GM21825 (cell line): ENCODE measurements at regions not wholly inside any gene's neighbourhood (a gene's known extent, or its start where the extent isn't known, plus 50 kb on each side); places are given as distances from the start of the nearest gene placed in this dataset.

ENCODE experiments used
- ATAC-seq: cut with Tn5 transposase; IDR thresholded peaks from one replicate; pipeline ENCODE4 v1.9.1; 2021; ENCODE audit warnings: mild to moderate bottlenecking, moderate library complexity; ENCODE audit not compliant: unreplicated experiment

DNA sequence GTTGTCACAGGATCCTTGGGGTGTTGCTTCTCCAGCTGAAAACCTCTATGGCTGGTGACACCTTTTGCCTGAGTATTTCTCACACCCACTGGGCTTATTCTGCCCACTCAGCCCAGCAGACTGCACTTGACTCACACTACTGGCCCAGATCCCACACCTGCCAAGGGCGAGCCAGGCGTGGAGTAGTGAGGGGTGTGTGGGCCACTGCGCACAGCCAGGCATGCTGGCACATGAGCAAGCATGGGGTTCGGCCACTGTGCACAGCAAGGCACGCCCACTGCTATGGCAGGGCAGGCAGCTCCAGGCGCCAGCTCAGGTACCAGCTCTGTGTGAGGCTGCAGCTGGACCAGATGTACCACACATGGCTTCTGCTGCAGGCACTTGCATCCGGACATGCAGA lies 116.5 kb upstream of the MTNR1B start:
- ATAC-seq: no peak

DNA sequence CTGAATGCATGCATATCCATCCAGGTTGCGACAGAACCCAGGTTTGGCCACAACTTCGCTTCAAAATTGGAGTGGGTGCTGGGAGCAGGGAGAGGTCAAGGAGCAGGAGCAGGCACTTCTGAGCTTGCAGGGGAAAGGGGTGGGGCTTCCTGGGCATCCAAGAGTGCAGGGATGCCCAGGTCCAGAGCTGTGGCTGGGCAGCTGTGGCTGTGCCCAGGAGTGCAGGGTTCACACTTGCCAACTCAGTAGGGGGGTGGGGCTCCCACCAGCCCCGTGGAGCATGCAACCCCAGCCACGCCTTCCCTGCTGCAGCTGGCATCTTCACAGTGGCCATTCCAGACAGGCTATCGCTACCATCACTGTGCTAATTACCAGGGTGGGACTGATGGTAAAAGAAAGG lies 115.3 kb upstream of the MTNR1B start:
- no peak for ATAC-seq

DNA sequence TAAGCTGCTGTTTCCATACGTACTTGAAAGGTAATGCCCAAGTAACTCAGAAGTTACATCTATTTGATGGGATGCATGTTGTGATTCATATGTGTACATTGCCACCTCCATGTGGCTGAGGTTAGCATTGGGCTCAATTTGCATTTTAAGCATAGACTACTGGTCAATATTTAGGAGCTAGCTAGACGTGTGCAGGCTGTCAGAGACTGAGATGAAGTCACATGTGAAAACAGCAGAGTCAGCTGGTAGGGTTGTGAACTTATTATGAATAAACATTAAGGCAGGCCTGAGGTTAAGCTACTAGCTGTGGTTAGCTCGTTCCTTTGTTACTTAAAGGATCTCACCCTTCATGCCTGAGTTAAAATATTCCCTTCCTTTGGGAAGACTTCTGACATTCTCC lies 114.5 kb upstream of the MTNR1B start:
- no peak for ATAC-seq

DNA sequence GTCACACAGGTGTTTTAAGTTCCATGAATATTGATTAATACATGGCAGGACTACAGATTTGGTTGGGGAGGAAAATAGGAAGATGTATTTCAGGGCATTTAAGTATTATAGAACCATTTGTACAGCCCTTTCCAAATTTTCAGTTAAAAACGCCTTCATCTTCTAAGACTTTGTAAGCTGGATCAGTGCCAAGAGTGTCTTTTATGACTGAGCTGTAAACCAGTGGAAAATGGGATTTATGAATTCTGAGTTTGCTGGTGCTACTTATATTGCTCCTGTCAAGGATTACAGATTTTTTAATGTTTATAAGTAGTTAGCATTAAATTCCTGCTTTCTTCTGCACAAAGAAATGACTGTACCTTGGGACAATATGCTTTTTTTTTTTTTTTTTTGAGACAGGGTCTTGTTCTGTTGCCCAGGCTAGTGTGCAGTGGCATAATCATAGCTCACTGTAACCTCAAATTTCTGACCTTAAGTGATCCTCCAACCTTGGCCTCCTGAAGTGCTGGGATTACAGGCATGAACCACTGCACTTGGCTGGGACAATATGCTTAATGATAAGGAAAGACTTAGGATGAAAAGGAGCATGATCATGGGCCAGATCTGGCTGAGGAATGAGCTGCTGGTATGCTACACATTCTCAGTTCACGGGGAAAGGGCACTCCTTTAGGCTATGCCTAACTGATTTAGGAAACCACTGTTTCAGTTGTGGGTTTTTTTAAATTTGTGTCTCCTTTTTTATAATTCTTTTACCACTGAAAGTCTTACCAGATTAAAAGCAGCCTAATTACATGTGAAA lies 113.6 kb upstream of the MTNR1B start:
- ATAC-seq: no peak

DNA sequence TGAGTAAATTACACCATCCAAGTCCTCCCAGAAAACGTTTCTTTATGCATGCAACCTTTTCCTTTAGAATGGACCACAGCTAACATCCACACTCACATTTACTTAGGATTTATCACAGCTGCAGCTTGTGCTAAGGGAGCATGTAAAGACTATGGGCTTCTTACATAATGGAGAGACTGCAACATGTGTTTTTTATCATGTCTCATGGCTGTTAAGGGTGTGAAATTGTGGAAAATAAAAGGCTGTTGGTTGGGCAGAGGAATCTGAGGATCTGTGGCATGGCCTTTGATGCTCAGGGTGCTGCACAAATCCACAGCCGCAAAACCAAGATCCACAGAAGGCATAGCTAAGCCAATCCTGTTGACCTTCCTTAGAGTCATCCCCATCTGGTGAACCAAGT lies 112.0 kb upstream of the MTNR1B start:
- no peak for ATAC-seq

DNA sequence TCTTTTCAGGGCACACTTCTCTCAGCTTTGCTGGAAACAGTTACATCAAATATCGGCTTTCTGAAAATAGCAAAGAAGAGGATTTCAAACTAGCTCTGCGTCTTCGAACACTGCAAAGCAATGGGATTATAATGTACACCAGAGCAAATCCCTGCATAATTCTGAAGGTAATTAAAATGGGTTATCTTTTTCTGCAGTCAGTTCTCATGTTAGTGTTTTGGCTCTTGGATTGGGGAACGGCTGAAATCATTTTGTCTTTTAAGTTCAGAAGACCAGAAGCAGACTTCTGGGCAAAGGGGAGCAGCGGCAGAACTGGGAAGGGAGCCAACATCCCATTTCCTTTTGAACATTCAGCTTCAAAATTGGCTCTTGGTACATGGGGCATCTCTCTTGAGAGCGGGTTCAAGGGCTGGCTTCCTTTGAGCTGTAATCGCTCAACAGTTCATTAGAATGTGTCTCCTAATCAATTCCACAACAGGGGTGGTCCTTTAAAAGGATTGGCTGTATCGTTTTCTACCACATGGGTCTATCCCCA lies 110.2 kb upstream of the MTNR1B start:
- no peak for ATAC-seq

DNA sequence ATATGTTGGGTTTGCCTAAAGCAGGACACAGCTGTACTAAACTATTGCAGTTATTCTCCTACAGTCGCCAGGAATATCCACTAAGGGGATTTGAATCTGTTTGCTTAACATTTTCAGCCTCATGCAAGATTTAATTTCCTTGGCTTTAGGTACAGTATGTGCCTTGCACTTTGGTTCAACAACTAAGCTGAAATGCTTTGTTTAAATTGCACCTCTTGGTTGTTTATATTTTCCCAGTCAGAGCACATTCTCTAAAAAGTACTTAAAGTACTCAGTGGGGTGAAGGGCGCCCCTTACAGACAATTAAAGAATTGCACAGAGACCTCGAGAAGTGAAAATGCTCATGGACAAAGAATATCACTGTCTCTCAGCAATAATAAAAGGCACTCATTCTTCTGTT lies 107.8 kb upstream of the MTNR1B start:
- ATAC-seq: no peak

DNA sequence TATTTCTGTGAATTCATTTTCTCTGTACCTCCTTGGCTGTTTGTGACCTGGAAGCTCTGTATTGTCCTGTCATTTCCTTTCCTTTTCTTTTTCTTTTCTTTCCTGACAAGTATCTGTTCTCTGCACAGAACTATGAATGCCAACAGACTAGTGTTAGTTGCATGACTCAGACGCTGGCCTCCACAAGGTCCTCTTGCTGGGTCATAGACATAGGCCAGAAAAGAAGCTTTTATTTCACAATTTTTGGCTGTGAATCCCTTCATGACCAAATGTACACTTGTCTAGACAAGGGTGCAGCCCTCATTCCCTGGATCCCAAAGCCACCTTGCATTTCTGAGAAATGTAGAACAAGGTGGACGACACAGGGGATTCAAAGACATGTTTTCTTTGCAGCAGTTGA lies 104.1 kb upstream of the MTNR1B start:
- no peak for ATAC-seq

DNA sequence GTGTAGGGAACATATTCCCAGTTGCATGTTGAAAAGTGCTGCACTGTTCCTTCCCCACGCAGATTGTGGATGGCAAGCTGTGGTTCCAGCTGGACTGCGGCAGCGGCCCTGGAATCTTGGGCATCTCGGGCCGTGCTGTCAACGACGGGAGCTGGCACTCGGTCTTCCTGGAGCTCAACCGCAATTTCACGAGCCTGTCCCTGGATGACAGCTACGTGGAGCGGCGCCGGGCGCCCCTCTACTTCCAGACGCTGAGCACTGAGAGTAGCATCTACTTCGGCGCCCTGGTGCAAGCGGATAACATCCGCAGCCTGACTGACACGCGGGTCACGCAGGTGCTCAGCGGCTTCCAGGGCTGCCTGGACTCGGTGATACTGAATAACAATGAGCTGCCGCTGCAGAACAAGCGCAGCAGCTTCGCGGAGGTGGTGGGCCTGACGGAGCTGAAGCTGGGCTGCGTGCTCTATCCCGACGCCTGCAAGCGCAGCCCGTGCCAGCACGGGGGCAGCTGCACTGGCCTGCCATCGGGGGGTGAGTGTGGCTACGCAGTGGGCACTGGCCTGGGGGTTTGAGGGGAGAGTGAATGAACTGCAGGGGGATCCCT lies 102.7 kb upstream of the MTNR1B start:
- ATAC-seq: no peak

DNA sequence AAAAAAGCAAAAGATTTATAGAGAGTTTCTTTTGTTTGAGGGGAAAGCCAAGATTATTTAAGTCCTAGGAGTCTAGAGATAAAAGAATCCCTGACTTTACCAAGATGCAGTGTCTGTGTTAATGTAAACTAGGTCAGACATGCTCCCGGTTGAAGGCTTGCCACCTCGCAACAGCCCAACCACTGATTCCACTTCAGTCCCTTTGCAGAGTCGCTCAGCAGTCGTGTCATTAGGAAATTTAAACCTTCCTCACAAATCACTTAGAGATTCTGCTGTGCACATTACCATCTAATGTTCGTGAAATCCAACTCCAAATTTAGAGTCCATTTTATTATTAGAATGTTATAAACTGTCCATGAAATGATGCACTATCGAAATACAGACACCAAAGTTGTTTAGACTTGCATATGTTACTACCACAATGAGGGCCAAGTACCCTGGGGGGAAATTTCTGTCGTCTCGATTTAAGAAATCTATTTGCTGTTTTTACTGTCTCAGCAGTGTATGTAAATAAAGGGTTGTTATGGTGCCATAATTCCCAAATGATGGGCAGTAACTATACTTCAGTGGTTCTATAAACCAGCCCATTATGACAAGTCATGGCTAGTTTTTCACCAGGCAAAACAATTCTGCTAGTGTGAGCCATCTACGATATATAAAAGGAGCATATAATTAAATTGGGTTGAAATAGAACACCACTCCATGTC lies 101.4 kb upstream of the MTNR1B start:
- no peak for ATAC-seq

DNA sequence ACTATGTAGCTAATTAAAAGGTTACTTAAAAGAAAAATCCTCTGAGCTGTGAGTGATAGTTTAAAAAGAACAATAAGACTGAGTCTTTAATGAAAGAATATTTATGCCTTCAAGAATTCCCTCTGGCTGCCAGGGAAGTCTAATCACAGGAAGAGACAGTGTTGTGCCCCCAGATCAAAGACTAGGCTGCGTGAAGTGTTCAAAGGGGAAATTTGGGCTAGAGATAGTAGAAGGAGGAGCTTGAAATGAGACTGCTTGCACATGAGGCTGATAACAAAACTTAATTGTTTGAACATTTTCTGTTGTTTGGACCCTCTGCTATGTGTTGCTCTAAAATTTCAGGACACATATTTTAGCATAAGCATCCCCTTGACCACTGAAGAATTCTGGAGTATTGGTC lies 99.7 kb upstream of the MTNR1B start:
- ATAC-seq: no peak

DNA sequence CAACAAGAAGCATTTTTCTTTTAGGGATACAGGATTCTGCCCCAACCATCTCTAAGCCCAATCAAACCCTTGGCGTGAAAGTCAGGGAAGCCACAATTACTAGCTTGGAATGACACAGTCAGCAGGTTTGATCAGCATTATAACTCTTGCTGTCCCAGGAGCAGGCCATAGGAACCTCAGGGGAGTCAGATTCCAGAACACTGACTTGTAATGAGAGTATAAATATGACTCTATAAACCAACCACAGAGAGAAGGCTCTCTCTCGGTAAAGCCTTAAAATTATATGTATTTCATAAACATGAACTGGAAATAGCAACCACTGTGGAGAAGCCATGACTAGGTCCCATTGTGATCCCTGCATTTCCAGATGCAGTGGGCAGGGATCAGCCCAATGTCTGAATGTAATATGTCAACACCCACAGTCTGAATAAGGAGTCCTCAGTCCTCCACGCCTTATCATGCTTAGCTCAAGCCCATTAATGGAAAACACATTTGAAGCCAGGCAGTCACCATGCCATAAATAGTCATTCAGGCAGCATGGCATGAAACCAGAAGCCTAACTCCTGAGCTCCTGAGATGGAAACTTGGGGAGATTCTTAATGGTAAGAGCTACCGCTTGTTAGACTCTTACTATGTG lies 99.1 kb upstream of the MTNR1B start:
- ATAC-seq: no peak

DNA sequence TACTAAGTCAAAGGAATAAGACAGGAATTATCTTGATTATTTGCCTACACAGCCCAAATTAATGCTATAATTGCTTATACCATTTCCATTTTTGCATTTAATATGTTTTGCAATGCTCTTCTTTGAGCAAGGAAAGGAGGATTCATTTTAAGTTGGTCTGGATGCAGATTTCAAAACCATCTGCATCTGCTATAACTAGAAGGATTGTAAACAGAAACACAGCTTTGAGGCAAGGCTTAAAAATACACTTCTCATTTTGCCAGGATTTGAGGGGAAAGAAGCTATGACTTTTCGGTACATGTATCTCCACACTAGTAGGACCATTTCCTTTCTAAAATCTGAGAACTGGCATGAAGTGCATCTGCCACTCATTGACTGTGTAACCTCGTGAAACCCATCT lies 95.9 kb upstream of the MTNR1B start:
- no peak for ATAC-seq

DNA sequence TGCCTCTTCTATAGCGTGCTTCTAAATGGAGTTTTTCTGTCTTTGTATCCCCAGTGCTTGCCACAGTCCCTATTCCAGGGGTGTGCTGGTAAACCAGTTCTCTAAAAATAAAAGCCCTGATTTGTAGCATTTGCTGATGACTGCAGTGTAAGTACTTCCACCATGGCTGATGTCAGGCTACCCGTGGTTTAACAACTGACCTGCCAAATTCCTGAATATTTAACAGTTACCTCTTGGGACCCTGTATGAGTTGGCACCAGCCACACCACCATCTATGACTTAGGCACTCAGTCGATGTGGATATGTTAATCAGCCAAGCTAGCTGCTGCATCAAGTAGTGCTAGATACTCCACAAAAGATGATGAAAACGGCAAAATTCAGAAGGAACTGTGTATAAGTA lies 94.0 kb upstream of the MTNR1B start:
- no peak for ATAC-seq

DNA sequence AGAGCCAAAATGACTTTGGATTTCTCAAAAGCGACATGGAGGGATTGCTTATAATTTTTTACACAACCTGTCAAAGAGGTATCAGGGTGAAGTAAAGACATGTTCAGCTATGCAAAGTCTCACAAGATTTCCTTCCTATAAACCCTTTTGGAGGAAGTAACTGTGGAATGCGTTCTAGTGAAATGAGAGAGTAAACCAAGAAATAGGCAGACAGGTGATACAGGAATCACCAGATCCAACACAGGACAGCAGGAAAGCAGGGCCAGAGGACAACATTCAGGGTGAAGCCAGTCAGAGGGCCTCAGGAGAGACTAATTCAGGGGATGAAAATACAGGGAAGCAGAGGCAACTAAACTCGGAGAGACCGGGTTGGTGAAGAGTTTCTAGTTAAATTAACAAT lies 90.4 kb upstream of the MTNR1B start:
- no peak for ATAC-seq

DNA sequence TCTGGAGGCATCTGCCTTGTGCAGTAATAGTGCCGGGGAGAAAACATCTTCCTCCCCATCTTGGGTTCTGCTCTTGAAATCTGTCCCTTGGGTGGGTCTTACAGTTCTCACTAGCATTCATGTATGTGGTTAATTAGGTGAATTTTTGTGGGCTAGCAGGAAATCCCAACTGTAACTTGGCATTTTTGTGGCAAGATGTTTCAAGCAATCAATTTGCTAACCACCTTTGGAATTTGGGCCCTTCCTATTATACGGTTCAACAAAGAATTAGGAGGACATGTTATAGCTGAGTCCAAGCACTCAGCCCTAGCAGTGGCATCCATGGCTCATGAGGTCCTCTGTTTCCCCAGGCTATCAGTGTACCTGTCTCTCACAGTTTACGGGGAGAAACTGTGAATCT lies 89.1 kb upstream of the MTNR1B start:
- ATAC-seq: no peak

DNA sequence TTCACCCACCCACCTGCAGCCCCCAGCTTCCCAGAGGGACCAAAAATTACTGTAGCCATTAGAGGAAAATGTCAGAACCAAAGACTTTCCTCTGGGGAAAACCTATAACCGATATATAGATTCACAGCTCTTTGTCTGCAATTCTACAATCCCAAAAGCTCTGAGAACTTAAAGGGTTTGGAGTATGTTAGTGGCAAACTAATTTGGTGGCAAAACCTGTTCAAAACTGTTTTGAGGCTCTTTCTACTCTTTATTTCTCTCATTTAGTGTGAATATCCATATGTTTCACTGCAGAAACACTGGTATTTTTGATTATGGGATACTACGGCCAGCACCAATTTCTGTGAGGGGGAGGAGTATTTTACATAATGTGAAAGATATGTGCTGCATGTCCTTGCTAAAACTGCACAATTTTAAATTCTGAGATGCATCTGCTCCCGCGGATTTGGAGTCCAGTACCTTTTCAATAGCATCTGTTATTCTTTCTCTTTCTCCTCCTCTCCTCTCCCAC lies 87.5 kb upstream of the MTNR1B start:
- no peak for ATAC-seq

DNA sequence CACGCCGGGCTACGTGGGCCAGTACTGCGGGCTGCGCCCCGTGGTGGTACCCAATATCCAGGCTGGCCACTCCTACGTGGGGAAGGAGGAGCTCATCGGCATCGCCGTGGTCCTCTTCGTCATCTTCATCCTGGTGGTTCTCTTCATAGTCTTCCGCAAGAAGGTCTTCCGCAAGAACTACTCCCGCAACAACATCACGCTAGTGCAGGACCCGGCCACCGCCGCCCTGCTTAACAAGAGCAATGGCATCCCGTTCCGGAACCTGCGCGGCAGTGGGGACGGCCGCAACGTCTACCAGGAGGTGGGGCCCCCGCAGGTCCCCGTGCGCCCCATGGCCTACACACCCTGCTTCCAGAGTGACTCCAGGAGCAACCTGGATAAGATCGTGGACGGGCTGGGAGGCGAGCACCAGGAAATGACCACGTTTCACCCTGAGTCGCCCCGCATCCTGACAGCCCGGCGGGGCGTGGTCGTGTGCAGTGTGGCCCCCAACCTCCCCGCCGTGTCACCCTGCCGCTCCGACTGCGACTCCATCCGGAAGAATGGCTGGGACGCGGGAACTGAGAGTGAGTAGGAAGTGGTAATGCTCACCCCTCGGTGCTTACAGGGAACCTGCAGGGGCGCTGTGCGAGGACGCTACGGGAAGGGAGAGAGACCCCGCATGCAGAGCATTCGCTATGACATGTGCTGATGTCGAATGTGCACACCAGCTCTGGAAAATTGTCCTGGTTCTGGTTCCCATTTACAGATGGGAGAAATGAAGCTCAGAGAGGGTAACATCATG lies 86.4 kb upstream of the MTNR1B start:
- ATAC-seq: no peak

DNA sequence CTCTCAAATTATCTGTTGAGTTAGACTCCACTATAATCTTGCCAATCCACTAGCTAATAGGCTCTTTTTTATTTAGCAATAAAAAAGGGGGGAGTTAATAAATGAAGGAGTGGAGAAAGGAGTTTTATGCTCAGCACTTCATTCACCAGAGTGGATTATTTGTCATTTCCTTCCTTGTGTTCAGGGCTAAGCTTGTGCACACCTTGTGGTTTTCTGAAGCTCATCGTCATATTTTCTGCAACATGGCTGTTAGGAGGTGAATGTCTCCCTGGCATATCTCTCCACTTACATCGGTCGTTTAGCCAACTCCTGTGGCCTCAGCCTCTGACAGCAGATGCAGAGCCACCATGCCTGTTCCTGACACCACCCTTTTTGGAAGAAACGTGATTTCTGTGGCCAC lies 83.9 kb upstream of the MTNR1B start:
- ATAC-seq: no peak

DNA sequence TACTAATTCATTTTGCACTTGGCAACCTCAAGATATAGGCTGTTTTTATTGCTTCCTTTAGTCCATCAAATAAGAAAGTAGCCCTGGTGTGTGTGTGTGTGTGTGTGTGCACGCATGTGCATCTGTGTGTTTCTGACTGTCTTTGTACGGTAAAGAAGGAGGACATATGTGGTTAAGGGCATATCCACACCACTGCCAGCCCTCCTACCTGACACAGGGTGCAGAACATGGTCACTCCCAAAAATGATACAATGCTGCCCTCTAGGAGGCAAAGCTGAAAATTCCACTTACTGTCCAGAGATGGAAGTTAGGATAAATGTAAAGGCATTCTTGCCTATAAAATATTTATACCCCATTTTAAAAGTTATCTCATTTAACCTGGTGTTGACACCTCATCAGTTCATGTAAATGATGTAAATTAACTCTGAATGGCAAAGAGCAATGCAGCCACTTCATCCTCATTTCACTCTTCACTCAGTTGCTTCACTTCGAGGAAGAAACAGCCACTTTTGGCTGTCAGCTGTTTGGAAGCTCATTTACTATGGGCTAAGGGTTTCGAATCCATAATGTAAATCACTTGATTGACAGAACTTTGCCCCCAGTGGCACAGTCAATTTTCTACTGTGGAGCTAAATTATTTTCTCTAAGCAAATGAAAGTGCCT lies 83.1 kb upstream of the MTNR1B start:
- no peak for ATAC-seq
